Mesendoderm (in vitro differentiated cells): ENCODE measurements at regions not wholly inside any gene's neighbourhood (a gene's known extent, or its start where the extent isn't known, plus 50 kb on each side); places are given as distances from the start of the nearest gene placed in this dataset.

Experiments used
- DNase-seq: peaks from one replicate; pipeline ENCODE4 v3.0.0; 2013
- H2AK5ac ChIP-seq: 2 replicates; pipeline ENCODE4 v1.6.1; 2013; ENCODE audit warnings: low read length, inconsistent platforms
- H2BK120ac ChIP-seq: 2 replicates; pipeline ENCODE4 v1.6.1; 2013; ENCODE audit warnings: low read depth, mild to moderate bottlenecking, low read length, moderate library complexity, mixed read lengths
- H2BK15ac ChIP-seq: replicated peaks from 2 replicates; pipeline ENCODE4 v1.6.1; 2013; ENCODE audit warnings: low read depth, mild to moderate bottlenecking, moderate library complexity
- H2BK5ac ChIP-seq: 2 replicates; pipeline ENCODE4 v1.6.1; 2013; ENCODE audit warnings: low read length, inconsistent platforms
- H3K18ac ChIP-seq: 2 replicates; pipeline ENCODE4 v1.6.1; 2013; ENCODE audit warnings: mild to moderate bottlenecking, low read length, mixed read lengths
- H3K23ac ChIP-seq: one replicate; pipeline ENCODE4 v1.6.1; 2013; ENCODE audit warnings: low read length
- H3K27ac ChIP-seq: 2 replicates; pipeline ENCODE4 v1.5.1; 2013; ENCODE audit warnings: low read depth, mild to moderate bottlenecking, inconsistent platforms, low read length, moderate library complexity
- H3K27me3 ChIP-seq: 2 replicates; pipeline ENCODE4 v1.6.1; 2013; ENCODE audit warnings: low read length, control low read depth, mild to moderate bottlenecking, inconsistent platforms; ENCODE audit not compliant: insufficient read depth, poor library complexity
- H3K36me3 ChIP-seq: 2 replicates; pipeline ENCODE4 v1.6.1; 2013; ENCODE audit warnings: low read length, inconsistent platforms; ENCODE audit not compliant: control insufficient read depth, insufficient read depth
- H3K4ac ChIP-seq: one replicate; pipeline ENCODE4 v1.6.1; 2013; ENCODE audit warnings: low read depth, mild to moderate bottlenecking, low read length, moderate library complexity
- H3K4me1 ChIP-seq: 2 replicates; pipeline ENCODE4 v1.6.1; 2013; ENCODE audit warnings: low read depth, low read length, inconsistent platforms; ENCODE audit not compliant: control insufficient read depth
- H3K4me2 ChIP-seq: 2 replicates; pipeline ENCODE4 v1.6.1; 2013; ENCODE audit warnings: low read length
- H3K4me3 ChIP-seq: 2 replicates; pipeline ENCODE4 v1.5.1; 2013; ENCODE audit warnings: mild to moderate bottlenecking, low read length
- H3K56ac ChIP-seq: one replicate; pipeline ENCODE4 v1.6.1; 2013; ENCODE audit warnings: low read length
- H3K79me1 ChIP-seq: 2 replicates; pipeline ENCODE4 v1.6.1; 2013; ENCODE audit warnings: low read length, inconsistent platforms
- H3K79me2 ChIP-seq: 2 replicates; pipeline ENCODE4 v1.6.1; 2013; ENCODE audit warnings: mild to moderate bottlenecking, low read length; ENCODE audit not compliant: control insufficient read depth, insufficient read depth
- H3K9ac ChIP-seq: 2 replicates; pipeline ENCODE4 v1.6.1; 2013; ENCODE audit warnings: low read length, inconsistent platforms
- H4K5ac ChIP-seq: one replicate; pipeline ENCODE4 v1.6.1; 2013; ENCODE audit warnings: low read length
- H4K8ac ChIP-seq: one replicate; pipeline ENCODE4 v1.6.1; 2013; ENCODE audit warnings: low read depth, mild to moderate bottlenecking, control low read depth, low read length, moderate library complexity
- WGBS: extraction: QIAGEN DNeasy Blood & Tissue Kit; methylation state at CpG from one replicate; pipeline ENCODE4 v1.1.7; 2013; ENCODE audit warnings: low lambda C conversion rate, missing lambda C conversion rate; ENCODE audit not compliant: insufficient coverage; ENCODE audit errors: extremely low coverage; 5-methylcytosine and 5-hydroxymethylcytosine counted together

DNA sequence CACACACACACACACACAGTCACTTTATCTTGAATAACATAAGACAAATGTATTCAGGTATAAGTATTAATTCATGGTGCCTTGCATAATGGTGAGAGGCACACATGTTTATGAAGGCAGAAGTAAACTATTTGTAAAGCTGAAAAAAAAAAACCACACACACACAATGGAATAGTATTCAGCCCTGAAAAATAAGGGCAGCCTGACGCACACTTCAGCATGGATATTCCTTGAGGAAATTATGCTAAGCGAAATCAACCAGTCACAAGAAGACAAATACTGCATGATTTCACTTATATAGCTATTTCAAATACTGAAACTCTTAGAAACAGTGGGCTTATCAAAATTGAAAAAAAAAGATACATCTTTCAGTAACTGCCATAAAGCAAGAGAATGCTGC, 200.2 kb upstream of the RBFOX1 start:
- no peaks in the 10 kb centered on the region for H3K79me2 ChIP-seq
- no peak overlapping the region for H3K18ac ChIP-seq
- no peak overlapping the region for H3K56ac ChIP-seq
- no peak overlapping the region for H4K5ac ChIP-seq
- no peaks in the 10 kb centered on the region for H3K36me3 ChIP-seq
- no peaks in the 10 kb centered on the region for H3K4me1 ChIP-seq
- H3K79me1 ChIP-seq: no peaks in the 10 kb centered on the region
- H3K27me3 ChIP-seq: no peaks in the 10 kb centered on the region
- DNase-seq: no peak
- H3K23ac ChIP-seq: no peak overlapping the region
- whole genome bisulfite sequencing: no CpG with 5 or more reads among the region's 2 CpGs
- H3K9ac ChIP-seq: no peak overlapping the region
- H3K4ac ChIP-seq: no peak overlapping the region
- H2BK15ac ChIP-seq: no peak overlapping the region
- no peak overlapping the region for H2BK120ac ChIP-seq
- no peak overlapping the region for H2AK5ac ChIP-seq
- H3K27ac ChIP-seq: no peak overlapping the region
- H4K8ac ChIP-seq: no peak overlapping the region
- no peak overlapping the region for H3K4me3 ChIP-seq
- no peak overlapping the region for H2BK5ac ChIP-seq
- no peak overlapping the region for H3K4me2 ChIP-seq

DNA sequence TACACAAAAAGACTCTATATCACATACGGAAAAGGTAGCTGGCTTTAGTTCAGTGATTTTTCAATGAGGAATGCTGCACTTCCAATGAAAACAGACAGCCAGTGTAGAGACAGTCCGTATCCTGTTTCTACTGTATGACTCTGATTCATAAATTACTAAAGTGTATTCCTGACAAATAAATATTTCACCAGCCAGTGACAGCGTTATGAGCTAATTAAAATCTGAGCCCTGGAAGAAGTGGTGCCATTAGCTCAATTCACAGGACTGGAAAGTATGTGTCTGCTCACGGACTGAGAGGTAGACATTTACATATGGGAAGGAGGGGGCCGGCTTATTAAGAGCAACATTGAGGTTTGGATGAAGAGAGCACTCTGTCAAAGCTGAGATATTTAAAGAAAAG, 207.9 kb upstream of the RBFOX1 start:
- H3K9ac ChIP-seq: no peak overlapping the region
- H2BK15ac ChIP-seq: no peak overlapping the region
- no peaks in the 10 kb centered on the region for H3K36me3 ChIP-seq
- H3K56ac ChIP-seq: no peak overlapping the region
- H2BK5ac ChIP-seq: no peak overlapping the region
- H2BK120ac ChIP-seq: no peak overlapping the region
- H3K79me1 ChIP-seq: no peaks in the 10 kb centered on the region
- H4K5ac ChIP-seq: no peak overlapping the region
- no peaks in the 10 kb centered on the region for H3K79me2 ChIP-seq
- H3K4me2 ChIP-seq: no peak overlapping the region
- no peak overlapping the region for H3K4me3 ChIP-seq
- H2AK5ac ChIP-seq: no peak overlapping the region
- no peaks in the 10 kb centered on the region for H3K27me3 ChIP-seq
- no peak overlapping the region for H3K23ac ChIP-seq
- H3K4ac ChIP-seq: no peak overlapping the region
- WGBS: no CpG with 5 or more reads among the region's 5 CpGs
- DNase-seq: no peak
- H3K27ac ChIP-seq: no peak overlapping the region
- H3K18ac ChIP-seq: no peak overlapping the region
- no peak overlapping the region for H4K8ac ChIP-seq
- no peaks in the 10 kb centered on the region for H3K4me1 ChIP-seq

DNA sequence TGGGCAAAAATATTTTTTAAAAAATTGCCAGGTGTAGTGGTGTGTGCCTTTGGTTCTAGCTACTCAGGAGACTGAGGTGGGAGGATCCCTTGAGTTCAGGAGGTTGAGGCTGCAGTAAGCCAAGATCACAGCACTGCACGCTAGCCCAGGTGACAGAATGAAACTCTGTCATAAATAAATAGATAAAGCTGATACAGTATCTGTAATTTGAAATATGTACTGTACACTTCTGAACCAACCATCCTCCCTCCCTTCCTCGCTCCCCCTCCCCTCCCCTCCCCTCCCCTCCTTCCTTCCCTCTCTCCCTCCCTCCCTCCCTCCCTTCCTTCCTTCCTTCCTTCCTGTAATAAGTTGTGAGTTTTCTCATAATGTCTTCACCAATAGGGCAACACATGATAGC, 208.4 kb upstream of the RBFOX1 start:
- Histone ChIP-seq H2BK15ac (no peak overlapping the region), H3K4ac (no peak overlapping the region)
- no CpG with 5 or more reads among the region's 2 CpGs for WGBS

DNA sequence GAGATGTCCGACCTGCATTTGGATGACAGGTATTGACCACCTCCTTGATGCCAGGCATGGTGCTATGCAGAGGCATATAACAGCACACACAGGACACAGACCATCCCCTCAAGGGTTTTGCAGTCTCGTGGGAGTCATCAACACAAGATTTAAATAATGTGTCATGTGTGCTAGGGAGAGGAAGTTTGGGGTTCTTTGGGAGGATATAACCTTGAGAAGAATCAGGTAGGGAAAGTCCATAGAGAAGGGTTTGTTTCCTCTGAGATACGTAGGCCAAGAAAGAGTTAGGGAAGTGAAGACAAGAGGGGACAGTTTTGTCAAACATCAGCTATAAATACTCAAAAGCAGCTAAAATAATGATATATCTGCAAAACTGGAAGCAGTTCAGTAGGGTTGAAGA, 215.9 kb upstream of the RBFOX1 start:
- no CpG with 5 or more reads among the region's 3 CpGs for WGBS
- H2BK5ac ChIP-seq: no peak overlapping the region
- H3K36me3 ChIP-seq: no peaks in the 10 kb centered on the region
- no peaks in the 10 kb centered on the region for H3K27me3 ChIP-seq
- H4K5ac ChIP-seq: no peak overlapping the region
- no peak overlapping the region for H3K27ac ChIP-seq
- H3K23ac ChIP-seq: no peak overlapping the region
- H3K4ac ChIP-seq: no peak overlapping the region
- no peaks in the 10 kb centered on the region for H3K79me2 ChIP-seq
- no peak overlapping the region for H4K8ac ChIP-seq
- H3K18ac ChIP-seq: no peak overlapping the region
- H2BK15ac ChIP-seq: no peak overlapping the region
- H3K4me3 ChIP-seq: no peak overlapping the region
- no peak overlapping the region for H3K4me2 ChIP-seq
- DNase-seq: no peak
- H3K4me1 ChIP-seq: peaks cover 8% of the 10 kb centered on the region
- H3K56ac ChIP-seq: no peak overlapping the region
- H3K79me1 ChIP-seq: no peaks in the 10 kb centered on the region
- no peak overlapping the region for H2BK120ac ChIP-seq
- no peak overlapping the region for H3K9ac ChIP-seq
- H2AK5ac ChIP-seq: no peak overlapping the region

More for the DNA sequence above, 208.4 kb upstream of the RBFOX1 start:
- H2AK5ac ChIP-seq: no peak overlapping the region
- H3K27me3 ChIP-seq: no peaks in the 10 kb centered on the region
- H4K8ac ChIP-seq: no peak overlapping the region
- no peak for DNase-seq
- no peak overlapping the region for H2BK120ac ChIP-seq
- H3K27ac ChIP-seq: no peak overlapping the region
- no peaks in the 10 kb centered on the region for H3K79me1 ChIP-seq
- H2BK5ac ChIP-seq: no peak overlapping the region
- no peak overlapping the region for H3K23ac ChIP-seq
- no peaks in the 10 kb centered on the region for H3K4me1 ChIP-seq
- H3K56ac ChIP-seq: no peak overlapping the region
- no peak overlapping the region for H3K4me3 ChIP-seq
- H3K36me3 ChIP-seq: no peaks in the 10 kb centered on the region
- no peak overlapping the region for H3K4me2 ChIP-seq
- no peak overlapping the region for H3K9ac ChIP-seq
- H3K79me2 ChIP-seq: no peaks in the 10 kb centered on the region
- H3K18ac ChIP-seq: no peak overlapping the region
- no peak overlapping the region for H4K5ac ChIP-seq

DNA sequence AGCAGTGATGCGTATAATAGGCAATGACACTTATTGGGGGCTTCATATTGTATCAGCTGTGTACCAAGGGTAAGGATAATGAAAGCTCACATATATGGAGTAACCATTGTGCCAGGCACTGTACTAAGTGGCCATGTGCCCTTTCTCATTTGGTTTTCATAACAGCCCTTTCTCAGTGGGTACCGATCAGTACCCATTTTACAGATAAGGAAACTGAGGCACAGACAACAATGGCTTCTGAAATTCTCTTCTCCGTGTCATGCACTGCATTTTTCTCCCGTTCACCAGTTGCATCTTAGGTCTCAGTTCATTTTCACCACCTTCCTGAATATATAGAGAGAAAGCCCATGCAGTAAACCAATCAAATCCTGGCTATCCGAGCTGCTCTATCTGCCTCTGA, 216.7 kb upstream of the RBFOX1 start:
- Histone ChIP-seq H3K4me3 (no peak overlapping the region), H4K5ac (no peak overlapping the region), H3K9ac (no peak overlapping the region), H2BK120ac (no peak overlapping the region), H4K8ac (no peak overlapping the region), H2BK15ac (no peak overlapping the region), H3K18ac (no peak overlapping the region), H3K36me3 (no peaks in the 10 kb centered on the region), H2BK5ac (no peak overlapping the region), H3K23ac (no peak overlapping the region), H3K4me1 (peaks cover 9% of the 10 kb centered on the region), H2AK5ac (no peak overlapping the region), H3K56ac (no peak overlapping the region), H3K79me1 (no peaks in the 10 kb centered on the region), H3K4me2 (no peak overlapping the region), H3K79me2 (no peaks in the 10 kb centered on the region), H3K27ac (no peak overlapping the region), H3K27me3 (no peaks in the 10 kb centered on the region), H3K4ac (no peak overlapping the region)
- WGBS: no CpG with 5 or more reads among the region's 5 CpGs
- DNase-seq: no peak

DNA sequence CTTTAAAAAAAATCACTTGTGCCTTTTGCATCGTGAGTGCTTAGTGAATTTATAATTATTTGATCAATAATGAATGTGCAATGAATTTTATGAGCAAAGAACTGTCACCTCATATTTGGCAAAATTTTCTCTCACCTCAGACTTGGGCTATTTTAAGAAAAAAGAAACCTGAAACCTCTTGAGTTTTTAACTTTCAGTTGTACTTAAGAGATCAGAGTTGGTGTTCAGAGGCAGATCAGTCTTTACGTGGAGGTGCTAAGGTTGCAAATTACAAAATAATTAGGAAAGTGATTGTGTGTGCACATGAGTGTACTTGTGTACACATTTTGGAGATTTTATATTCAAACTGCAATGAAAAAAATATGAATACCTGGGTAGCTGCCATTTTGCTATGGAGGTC, 218.7 kb upstream of the RBFOX1 start:
- Histone ChIP-seq H3K4ac (no peak overlapping the region), H3K23ac (no peak overlapping the region), H3K4me2 (no peak overlapping the region), H3K36me3 (no peaks in the 10 kb centered on the region), H4K5ac (no peak overlapping the region), H3K18ac (no peak overlapping the region), H4K8ac (no peak overlapping the region), H3K4me1 (peaks cover 9% of the 10 kb centered on the region), H2AK5ac (no peak overlapping the region), H3K9ac (no peak overlapping the region), H3K27me3 (no peaks in the 10 kb centered on the region), H2BK120ac (no peak overlapping the region), H3K56ac (no peak overlapping the region), H2BK15ac (no peak overlapping the region), H3K27ac (no peak overlapping the region), H3K4me3 (no peak overlapping the region), H3K79me1 (no peaks in the 10 kb centered on the region), H2BK5ac (no peak overlapping the region), H3K79me2 (no peaks in the 10 kb centered on the region)
- WGBS: no CpG with 5 or more reads among the region's 2 CpGs
- no peak for DNase-seq
